Common myeloid progenitor, CD34-positive (primary cell): ENCODE measurements at regions not wholly inside any gene's neighbourhood (a gene's known extent, or its start where the extent isn't known, plus 50 kb on each side); places are given as distances from the start of the nearest gene placed in this dataset.

Source experiments
- CTCF ChIA-PET: fragments of 350-600 bp; sonication (Branson Sonifier 250); formaldehyde crosslinking; loops from one replicate; lab custom pipeline; 2021; ENCODE audit warnings: antibody characterized with exemption; lab: Charles Lee
- POLR2A ChIA-PET: fragments of 350-600 bp; sonication (Branson Sonifier 250); formaldehyde crosslinking; loops from one replicate; lab custom pipeline; 2021; ENCODE audit warnings: antibody characterized with exemption; lab: Charles Lee
- DNase-seq, 3 donors: peaks; one replicate each; pipeline versions ENCODE4 v3.0.0 to v3.0.0-alpha.2; 2013
- H3K27ac ChIP-seq, 2 experiments: 1 replicate in 1 of 2; 2 replicates in 1 of 2; pipeline ENCODE4 v1.7.0; 2013; ENCODE audit warnings: inconsistent platforms in 2 of 2, low read length in 2 of 2, mild to moderate bottlenecking in 2 of 2, low read depth in 1 of 2, moderate library complexity in 1 of 2; ENCODE audit not compliant: severe bottlenecking in 2 of 2, insufficient read depth in 1 of 2, poor library complexity in 1 of 2
- H3K27me3 ChIP-seq, 5 experiments: replicated peaks in 2 of 5; 1 replicate in 3 of 5; 2 replicates in 2 of 5; pipeline versions ENCODE4 v1.6.1 to v1.7.0; 2013; ENCODE audit warnings: low read length in 4 of 5, mild to moderate bottlenecking in 2 of 5, moderate library complexity in 2 of 5, inconsistent platforms in 1 of 5; ENCODE audit not compliant: insufficient read depth in 5 of 5, control insufficient read depth in 4 of 5
- H3K36me3 ChIP-seq, 4 experiments: 1 replicate in 2 of 4; 2 replicates in 2 of 4; pipeline versions ENCODE4 v1.6.1 to v1.7.0; 2013; ENCODE audit warnings: low read length in 3 of 4, control low read depth in 1 of 4, mild to moderate bottlenecking in 1 of 4; ENCODE audit not compliant: control insufficient read depth in 4 of 4, insufficient read depth in 4 of 4
- H3K4me1 ChIP-seq, 4 experiments: 1 replicate in 3 of 4; 2 replicates in 1 of 4; pipeline versions ENCODE4 v1.6.1 to v1.7.1; 2013; ENCODE audit warnings: low read length in 3 of 4, mild to moderate bottlenecking in 3 of 4, control low read depth in 1 of 4, inconsistent platforms in 1 of 4, moderate library complexity in 1 of 4; ENCODE audit not compliant: control insufficient read depth in 4 of 4, insufficient read depth in 4 of 4; ENCODE audit errors: control extremely low read depth in 1 of 4
- H3K4me3 ChIP-seq, 7 experiments: 1 replicate in 4 of 7; 2 replicates in 3 of 7; pipeline versions ENCODE4 v1.5.1 to v1.7.0; 2013; ENCODE audit warnings: mild to moderate bottlenecking in 7 of 7, low read length in 6 of 7, moderate library complexity in 6 of 7, inconsistent platforms in 2 of 7, low read depth in 2 of 7, control low read depth in 1 of 7; ENCODE audit not compliant: insufficient read depth in 4 of 7, control insufficient read depth in 1 of 7; ENCODE audit errors: extremely low read depth in 1 of 7
- H3K9me3 ChIP-seq, 5 experiments: 1 replicate in 4 of 5; 2 replicates in 1 of 5; pipeline versions ENCODE4 v1.6.1 to v1.7.1; 2013; ENCODE audit warnings: low read length in 4 of 5, mild to moderate bottlenecking in 2 of 5, inconsistent platforms in 1 of 5, low read depth in 1 of 5, moderate library complexity in 1 of 5; ENCODE audit not compliant: control insufficient read depth in 4 of 5, insufficient read depth in 2 of 5; ENCODE audit errors: control extremely low read depth in 1 of 5
- WGBS: methylation state at CpG from one replicate; pipeline ENCODE4 v1.1.5; 2013; ENCODE audit not compliant: insufficient coverage; 5-methylcytosine and 5-hydroxymethylcytosine counted together

DNA sequence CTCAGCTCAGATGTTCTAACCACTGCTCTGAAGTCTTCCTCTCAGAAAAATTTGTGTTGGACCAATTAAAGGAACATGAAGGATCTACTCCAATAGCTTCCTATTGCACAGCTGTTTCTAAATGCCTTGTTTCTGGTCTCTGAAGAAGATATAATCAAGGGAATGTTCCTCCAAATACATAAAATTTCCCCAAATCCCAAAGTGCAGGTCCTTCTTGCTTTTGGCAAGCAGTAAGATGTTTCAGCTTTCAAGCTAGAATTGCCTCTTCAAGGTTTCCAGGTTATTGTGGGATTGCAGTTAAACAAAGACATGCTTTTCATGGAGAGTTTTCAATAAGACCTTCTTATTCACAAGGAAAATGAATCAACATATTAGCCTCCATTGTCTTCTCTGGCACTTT is 574.5 kb upstream of the SLIT2 start:
- Histone ChIP-seq H3K4me3 (no peak overlapping the region), H3K36me3 (no peaks in the 10 kb centered on the region), H3K9me3 (no peaks in the 10 kb centered on the region), H3K27ac (no peak overlapping the region), H3K27me3 (no peaks in the 10 kb centered on the region), H3K4me1 (no peaks in the 10 kb centered on the region)
- CTCF ChIA-PET: no interaction called here
- no peak for DNase-seq
- POLR2A ChIA-PET: no interaction called here

DNA sequence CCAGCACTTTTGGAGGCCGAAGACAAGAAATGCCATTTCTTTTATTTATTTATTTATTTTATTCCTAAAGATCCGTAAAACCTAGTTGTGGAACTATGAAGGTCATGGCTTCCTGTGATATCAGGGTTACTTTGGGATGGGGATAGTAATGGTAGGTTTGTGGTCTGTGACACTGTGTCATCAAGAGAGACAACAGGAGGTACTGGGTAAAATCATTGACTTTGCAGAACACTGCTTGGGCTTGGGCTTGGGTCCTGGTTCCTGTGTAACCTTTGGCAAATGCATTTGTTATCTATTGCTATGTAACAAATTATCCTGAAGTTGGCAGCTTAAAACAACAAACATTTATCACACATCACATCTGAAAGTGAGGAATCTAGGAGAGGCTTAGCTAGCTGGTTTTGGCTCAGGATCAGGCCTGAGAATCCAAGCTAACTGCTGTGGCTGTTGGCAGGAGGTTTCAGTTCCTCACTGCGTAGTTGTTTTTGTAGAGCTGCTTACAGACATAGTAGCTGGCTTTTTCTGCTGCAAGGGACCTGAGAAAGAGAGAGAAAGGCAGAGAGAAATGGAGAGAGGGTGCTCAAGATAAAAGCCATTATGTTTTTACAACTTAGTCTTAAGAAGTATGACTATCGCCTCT is 576.4 kb upstream of the SLIT2 start:
- POLR2A ChIA-PET: no interaction called here
- WGBS: 90% methylated on average over 3 of the region's 4 CpGs

GRCh38 chr4:19659101-19659500 is 592.6 kb upstream of the SLIT2 start:
- Histone ChIP-seq H3K9me3 (peaks cover 0 to 2% (median 0%) of the 10 kb centered on the region in 5 experiments), H3K4me3 (no peak overlapping the region), H3K27me3 (peaks cover 0 to 3% (median 0%) of the 10 kb centered on the region in 5 experiments), H3K27ac (no peak overlapping the region), H3K4me1 (no peaks in the 10 kb centered on the region), H3K36me3 (no peaks in the 10 kb centered on the region)
- POLR2A ChIA-PET: no interaction called here
- no peak for DNase-seq
- 89% methylated on average over 1 of the region's 5 CpGs for WGBS
- CTCF ChIA-PET: interaction anchor here (0.6 kb wide), 1 partner anchor 61 kb away, joined by 3 read pairs; no protein-coding TSS in a partner anchor

More for the DNA sequence above, 576.4 kb upstream of the SLIT2 start:
- Histone ChIP-seq H3K27ac (no peak overlapping the region), H3K4me1 (no peaks in the 10 kb centered on the region), H3K4me3 (no peak overlapping the region), H3K27me3 (no peaks in the 10 kb centered on the region), H3K9me3 (no peaks in the 10 kb centered on the region), H3K36me3 (no peaks in the 10 kb centered on the region)
- CTCF ChIA-PET: no interaction called here
- DNase-seq: no peak

DNA sequence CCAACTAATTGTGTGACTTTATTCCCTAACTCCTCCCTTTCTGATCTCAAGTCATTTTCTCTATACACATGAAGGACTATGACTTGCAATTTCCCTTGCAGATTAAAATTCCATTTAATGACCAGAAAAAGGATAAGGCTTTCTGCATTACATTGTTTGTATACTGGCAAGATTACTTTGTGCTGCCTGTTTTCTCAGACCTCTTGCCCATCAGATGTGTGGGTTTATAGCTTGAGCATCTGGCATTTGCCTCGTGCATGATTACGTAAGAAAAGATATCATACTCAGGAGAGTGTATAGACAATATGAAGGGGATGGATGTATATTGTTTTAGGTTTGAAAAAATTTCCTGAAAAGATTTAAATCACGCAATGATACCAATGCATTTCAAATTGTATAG is 593.8 kb upstream of the SLIT2 start:
- H3K4me3 ChIP-seq: no peak overlapping the region
- ChIA-PET POLR2A (no interaction called here), CTCF (no interaction called here)
- peaks cover 0 to 2% (median 0%) of the 10 kb centered on the region in 5 experiments for H3K9me3 ChIP-seq
- H3K27me3 ChIP-seq: no peaks in the 10 kb centered on the region
- H3K36me3 ChIP-seq: no peaks in the 10 kb centered on the region
- no CpG with 5 or more reads among the region's 3 CpGs for WGBS
- H3K4me1 ChIP-seq: no peaks in the 10 kb centered on the region
- no peak for DNase-seq
- no peak overlapping the region for H3K27ac ChIP-seq

DNA sequence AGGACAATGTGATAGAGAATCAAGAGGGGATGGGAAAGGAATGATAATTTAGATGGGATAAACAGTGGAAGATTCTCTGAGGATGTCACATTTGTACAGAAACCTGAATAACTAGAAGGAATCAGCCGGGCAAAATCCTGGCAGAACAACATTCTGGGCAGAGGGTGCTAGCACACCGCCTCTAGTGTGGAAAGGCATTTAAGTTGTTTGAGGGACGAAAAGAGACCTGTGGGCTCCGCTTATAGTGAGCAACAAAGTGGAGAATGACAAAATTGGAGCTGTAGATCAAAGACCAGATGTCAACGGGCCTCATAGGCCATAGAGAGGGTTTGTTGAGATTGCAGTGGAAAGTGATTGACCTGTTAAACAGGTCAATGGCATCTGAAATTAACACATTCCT is 596.0 kb upstream of the SLIT2 start:
- CTCF ChIA-PET: no interaction called here

DNA sequence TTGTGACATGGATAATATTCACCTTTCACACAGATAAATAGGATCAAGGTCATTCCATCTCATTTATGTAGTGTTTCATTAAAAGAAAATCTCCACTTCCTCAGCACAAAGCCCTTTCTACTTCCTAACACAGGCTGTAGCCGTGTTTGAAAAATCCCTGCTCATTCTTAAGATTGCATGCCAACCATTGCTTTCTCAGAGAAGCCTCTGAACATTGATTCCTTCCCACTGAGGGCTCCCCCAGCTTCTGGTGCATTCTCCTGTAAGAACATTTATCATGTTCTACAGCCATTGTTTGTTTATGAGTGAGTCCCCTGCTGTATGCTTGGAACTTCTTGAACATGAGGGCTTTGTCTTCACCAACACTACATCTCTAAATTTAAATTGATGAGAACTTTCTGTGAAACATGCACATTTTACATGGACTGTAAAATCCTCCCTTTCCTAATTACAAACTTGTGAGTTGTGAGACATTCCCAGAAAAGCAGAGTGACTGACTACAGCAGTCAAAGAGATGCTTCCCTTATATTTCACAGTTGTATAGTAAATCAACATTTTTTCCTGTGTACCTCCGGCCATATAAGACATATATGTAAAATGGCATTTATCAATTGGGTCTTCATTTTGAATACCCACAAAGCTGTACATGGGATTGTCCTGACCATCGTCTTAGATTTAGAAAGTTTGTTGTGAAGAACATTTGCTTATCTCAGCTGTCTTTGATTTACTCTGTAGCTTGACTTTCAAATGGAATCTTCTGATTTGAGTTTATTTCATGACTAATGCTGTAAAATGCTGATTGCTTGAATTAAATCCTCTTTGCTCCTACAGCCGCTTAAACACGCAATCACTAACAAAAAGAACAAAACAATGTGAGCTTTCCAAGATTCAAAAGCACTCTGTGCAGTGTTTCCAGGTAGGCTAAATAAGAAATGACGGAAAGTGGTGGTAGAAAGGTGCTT is 600.5 kb upstream of the SLIT2 start:
- Histone ChIP-seq H3K4me3 (no peak overlapping the region), H3K27ac (no peak overlapping the region), H3K4me1 (no peaks in the 10 kb centered on the region), H3K9me3 (peaks cover 0 to 2% (median 0%) of the 10 kb centered on the region in 5 experiments), H3K36me3 (no peaks in the 10 kb centered on the region), H3K27me3 (no peaks in the 10 kb centered on the region)
- ChIA-PET CTCF (no interaction called here), POLR2A (no interaction called here)
- no peak for DNase-seq
- WGBS: 67% methylated on average over 1 of the region's 6 CpGs

More for the DNA sequence above, 596.0 kb upstream of the SLIT2 start:
- Histone ChIP-seq H3K9me3 (no peaks in the 10 kb centered on the region), H3K4me3 (no peak overlapping the region), H3K27me3 (no peaks in the 10 kb centered on the region), H3K4me1 (no peaks in the 10 kb centered on the region), H3K27ac (no peak overlapping the region), H3K36me3 (no peaks in the 10 kb centered on the region)
- no peak for DNase-seq
- 95% methylated on average over 5 of the region's 5 CpGs for WGBS
- POLR2A ChIA-PET: no interaction called here

DNA sequence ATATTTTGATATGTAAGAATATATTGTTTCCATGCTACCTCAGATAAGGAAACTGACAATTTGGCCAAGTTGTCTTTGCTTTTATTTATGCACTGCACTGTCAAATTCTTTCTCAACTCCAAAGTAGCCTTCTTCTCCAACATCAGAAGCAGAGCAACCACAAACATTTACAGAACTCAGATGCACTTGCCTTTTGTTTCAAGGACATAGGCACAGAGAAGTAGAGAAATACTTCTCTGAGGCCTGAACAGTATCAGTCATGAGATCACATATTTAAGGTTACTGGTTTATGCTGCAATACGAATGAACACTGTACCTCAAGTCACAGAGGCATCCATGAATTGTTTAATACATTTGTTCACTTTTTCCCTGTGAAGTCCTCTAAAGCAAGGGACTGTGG is 606.1 kb upstream of the SLIT2 start:
- Histone ChIP-seq H3K4me1 (no peaks in the 10 kb centered on the region), H3K36me3 (no peaks in the 10 kb centered on the region), H3K27ac (no peak overlapping the region), H3K4me3 (no peak overlapping the region), H3K9me3 (peaks cover 0 to 2% (median 0%) of the 10 kb centered on the region in 5 experiments), H3K27me3 (no peaks in the 10 kb centered on the region)
- CTCF ChIA-PET: no interaction called here
- WGBS: 80% methylated on average over 1 of the region's 1 CpG
- POLR2A ChIA-PET: no interaction called here
- no peak for DNase-seq
